ENCODE measurements at regions not wholly inside any gene's neighbourhood (a gene's known extent, or its start where the extent isn't known, plus 50 kb on each side); places are given as distances from the start of the nearest gene placed in this dataset.

DNA sequence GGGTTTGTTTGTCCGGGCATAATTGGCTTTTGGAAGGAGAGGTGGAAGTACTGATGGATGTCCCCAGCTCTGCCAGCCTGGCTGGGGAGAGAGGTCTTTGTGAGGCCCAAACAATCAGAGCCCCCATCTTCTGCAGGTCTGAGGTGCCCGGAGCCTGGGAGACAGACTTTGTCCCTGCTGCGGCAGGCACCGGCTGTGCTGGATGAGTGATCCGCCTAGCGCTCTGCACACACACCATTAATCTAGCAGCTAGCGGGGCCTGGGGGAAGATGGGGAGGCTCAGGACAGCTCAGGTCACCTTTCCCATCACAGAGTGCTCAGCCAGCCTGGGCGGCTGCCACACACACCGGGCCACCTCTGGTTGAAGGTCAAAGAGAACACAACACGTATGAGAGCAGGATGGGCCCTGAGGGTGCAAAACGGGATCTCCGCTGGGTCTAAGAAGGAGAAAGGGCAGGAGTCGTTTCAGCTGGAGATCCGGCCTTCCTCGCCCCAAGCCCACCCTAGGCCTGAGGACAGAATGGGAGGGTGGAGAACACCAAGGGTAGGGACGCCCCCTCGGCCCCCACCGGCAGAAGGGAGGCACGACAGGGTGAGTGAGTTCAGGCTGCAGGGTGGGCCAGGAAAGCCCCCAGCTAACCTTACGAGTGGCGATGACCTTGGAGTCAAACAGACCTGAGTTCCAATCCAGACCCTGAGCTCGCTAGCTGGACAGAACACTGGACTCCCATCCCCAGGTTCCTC lies 341.8 kb downstream of the NPHP4 start:
- no peak for TF ChIP-seq IKZF1 (conservative IDR thresholded peaks at IDR 0.05)
- no peak for TF ChIP-seq ZSCAN29 (IDR thresholded peaks at IDR 0.05)
- TF ChIP-seq SIN3A (IDR thresholded peaks at IDR 0.05; ENCODE audit: low read depth, low read length), result no peak
- no peak for TF ChIP-seq HCFC1 (IDR thresholded peaks at IDR 0.05; ENCODE audit: low read length)
- TF ChIP-seq, protein P1, sequence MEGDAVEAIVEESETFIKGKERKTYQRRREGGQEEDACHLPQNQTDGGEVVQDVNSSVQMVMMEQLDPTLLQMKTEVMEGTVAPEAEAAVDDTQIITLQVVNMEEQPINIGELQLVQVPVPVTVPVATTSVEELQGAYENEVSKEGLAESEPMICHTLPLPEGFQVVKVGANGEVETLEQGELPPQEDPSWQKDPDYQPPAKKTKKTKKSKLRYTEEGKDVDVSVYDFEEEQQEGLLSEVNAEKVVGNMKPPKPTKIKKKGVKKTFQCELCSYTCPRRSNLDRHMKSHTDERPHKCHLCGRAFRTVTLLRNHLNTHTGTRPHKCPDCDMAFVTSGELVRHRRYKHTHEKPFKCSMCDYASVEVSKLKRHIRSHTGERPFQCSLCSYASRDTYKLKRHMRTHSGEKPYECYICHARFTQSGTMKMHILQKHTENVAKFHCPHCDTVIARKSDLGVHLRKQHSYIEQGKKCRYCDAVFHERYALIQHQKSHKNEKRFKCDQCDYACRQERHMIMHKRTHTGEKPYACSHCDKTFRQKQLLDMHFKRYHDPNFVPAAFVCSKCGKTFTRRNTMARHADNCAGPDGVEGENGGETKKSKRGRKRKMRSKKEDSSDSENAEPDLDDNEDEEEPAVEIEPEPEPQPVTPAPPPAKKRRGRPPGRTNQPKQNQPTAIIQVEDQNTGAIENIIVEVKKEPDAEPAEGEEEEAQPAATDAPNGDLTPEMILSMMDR (IDR thresholded peaks at IDR 0.05 in 2 of 3, conservative IDR thresholded peaks at IDR 0.05 in 1 of 3; ENCODE audit: control insufficient read depth in 2 of 3, extremely low read depth in 1 of 3, insufficient read depth in 1 of 3, low read depth in 3 of 3, low read length in 3 of 3), result no peak
- no peak for TF ChIP-seq HDAC6 (IDR thresholded peaks at IDR 0.05; ENCODE audit: unreplicated experiment)
- TF ChIP-seq YY1 (IDR thresholded peaks at IDR 0.05; ENCODE audit: low read depth, low read length), result no peak
